ENCODE measurements at regions not wholly inside any gene's neighbourhood (a gene's known extent, or its start where the extent isn't known, plus 50 kb on each side); places are given as distances from the start of the nearest gene placed in this dataset.

GRCh38 chr15:37638116-37638515, 296.3 kb upstream of the TMCO5A start:
- Mint-ChIP-seq H3K27ac (ENCODE audit: unreplicated experiment) (no peak overlapping the region), H3K4me1 (ENCODE audit: low read depth) (no peaks in the 10 kb centered on the region), H3K4me3 (ENCODE audit: unreplicated experiment) (no peak overlapping the region), H3K36me3 (ENCODE audit: low read depth) (no peaks in the 10 kb centered on the region), H3K27me3 (ENCODE audit: low read depth) (peaks cover 28% of the 10 kb centered on the region), H3K9me3 (ENCODE audit: low read depth) (no peaks in the 10 kb centered on the region)
- TF ChIP-seq, protein P1, sequence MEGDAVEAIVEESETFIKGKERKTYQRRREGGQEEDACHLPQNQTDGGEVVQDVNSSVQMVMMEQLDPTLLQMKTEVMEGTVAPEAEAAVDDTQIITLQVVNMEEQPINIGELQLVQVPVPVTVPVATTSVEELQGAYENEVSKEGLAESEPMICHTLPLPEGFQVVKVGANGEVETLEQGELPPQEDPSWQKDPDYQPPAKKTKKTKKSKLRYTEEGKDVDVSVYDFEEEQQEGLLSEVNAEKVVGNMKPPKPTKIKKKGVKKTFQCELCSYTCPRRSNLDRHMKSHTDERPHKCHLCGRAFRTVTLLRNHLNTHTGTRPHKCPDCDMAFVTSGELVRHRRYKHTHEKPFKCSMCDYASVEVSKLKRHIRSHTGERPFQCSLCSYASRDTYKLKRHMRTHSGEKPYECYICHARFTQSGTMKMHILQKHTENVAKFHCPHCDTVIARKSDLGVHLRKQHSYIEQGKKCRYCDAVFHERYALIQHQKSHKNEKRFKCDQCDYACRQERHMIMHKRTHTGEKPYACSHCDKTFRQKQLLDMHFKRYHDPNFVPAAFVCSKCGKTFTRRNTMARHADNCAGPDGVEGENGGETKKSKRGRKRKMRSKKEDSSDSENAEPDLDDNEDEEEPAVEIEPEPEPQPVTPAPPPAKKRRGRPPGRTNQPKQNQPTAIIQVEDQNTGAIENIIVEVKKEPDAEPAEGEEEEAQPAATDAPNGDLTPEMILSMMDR (IDR thresholded peaks at IDR 0.05) = no peak
- no peak for DNase-seq (ENCODE audit: low spot score)

GRCh38 chr15:37638691-37639090, 295.7 kb upstream of the TMCO5A start:
- no peaks in the 10 kb centered on the region for H3K36me3 Mint-ChIP-seq (ENCODE audit: low read depth)
- H3K27me3 Mint-ChIP-seq (ENCODE audit: low read depth) = peaks cover 28% of the 10 kb centered on the region
- H3K27ac Mint-ChIP-seq (ENCODE audit: unreplicated experiment) = no peak overlapping the region
- no peak for DNase-seq (ENCODE audit: low spot score)
- no peak overlapping the region for H3K4me3 Mint-ChIP-seq (ENCODE audit: unreplicated experiment)
- TF ChIP-seq, protein P1 (IDR thresholded peaks at IDR 0.05) = no peak
- H3K9me3 Mint-ChIP-seq (ENCODE audit: low read depth) = no peaks in the 10 kb centered on the region
- H3K4me1 Mint-ChIP-seq (ENCODE audit: low read depth) = no peaks in the 10 kb centered on the region

DNA sequence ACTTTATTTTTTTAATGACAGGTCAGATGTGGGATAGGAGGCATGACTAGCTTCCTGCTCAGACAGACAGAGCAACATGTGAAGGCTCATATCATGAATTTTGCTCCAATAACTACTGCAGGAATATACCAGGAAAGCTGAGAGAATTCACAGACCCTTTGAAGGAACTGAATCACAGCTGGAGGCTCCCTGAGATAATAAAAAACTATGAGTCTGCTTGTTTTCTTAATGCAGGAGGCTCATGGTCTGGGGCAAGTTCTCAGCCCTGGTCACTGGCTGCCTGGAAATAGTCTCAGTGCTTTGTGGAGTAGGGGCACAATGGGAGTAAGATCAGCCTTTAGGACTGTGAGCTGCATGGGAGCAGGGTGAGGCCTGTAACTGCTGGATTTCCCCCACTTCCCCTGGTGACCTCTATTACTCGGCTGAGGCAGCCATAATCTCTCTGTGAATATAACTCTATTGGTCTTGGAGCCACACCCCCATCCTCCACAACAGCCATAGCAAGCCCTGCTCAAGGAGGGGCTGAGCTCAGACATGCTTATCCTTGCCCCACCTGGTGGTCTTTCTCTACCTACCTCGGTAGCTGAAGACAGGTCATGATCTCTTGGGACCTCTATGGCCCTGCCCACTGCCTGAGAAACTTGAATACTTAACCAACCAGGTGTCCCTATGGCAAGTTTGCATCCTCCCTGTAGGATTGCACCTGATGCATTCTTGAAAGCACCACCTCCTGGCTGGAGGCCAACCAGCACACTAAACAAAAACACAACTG, 281.6 kb upstream of the TMCO5A start:
- Mint-ChIP-seq H3K27me3 (ENCODE audit: low read depth) (no peaks in the 10 kb centered on the region), H3K36me3 (ENCODE audit: low read depth) (peaks cover 2% of the 10 kb centered on the region), H3K4me1 (ENCODE audit: low read depth) (no peaks in the 10 kb centered on the region), H3K9me3 (ENCODE audit: low read depth) (peaks cover 33% of the 10 kb centered on the region), H3K4me3 (ENCODE audit: unreplicated experiment) (no peak overlapping the region), H3K27ac (ENCODE audit: unreplicated experiment) (no peak overlapping the region)
- TF ChIP-seq, protein P1 (IDR thresholded peaks at IDR 0.05) = no peak
- DNase-seq (ENCODE audit: low spot score) = no peak

- Mint-ChIP-seq H3K27me3 (ENCODE audit: low read depth) (no peaks in the 10 kb centered on the region), H3K4me1 (ENCODE audit: low read depth) (no peaks in the 10 kb centered on the region), H3K9me3 (ENCODE audit: low read depth) (no peaks in the 10 kb centered on the region), H3K27ac (ENCODE audit: unreplicated experiment) (no peak overlapping the region), H3K4me3 (ENCODE audit: unreplicated experiment) (no peak overlapping the region), H3K36me3 (ENCODE audit: low read depth) (no peaks in the 10 kb centered on the region)
- DNase-seq (ENCODE audit: low spot score) = no peak
- TF ChIP-seq, protein P1 (IDR thresholded peaks at IDR 0.05) = no peak
Measured at GRCh38 chr15:37678124-37678523, 256.3 kb upstream of the TMCO5A start.

GRCh38 chr15:37679627-37680026, 254.8 kb upstream of the TMCO5A start:
- Mint-ChIP-seq H3K9me3 (ENCODE audit: low read depth) (no peaks in the 10 kb centered on the region), H3K36me3 (ENCODE audit: low read depth) (no peaks in the 10 kb centered on the region), H3K27me3 (ENCODE audit: low read depth) (peaks cover 5% of the 10 kb centered on the region), H3K4me3 (ENCODE audit: unreplicated experiment) (no peak overlapping the region), H3K4me1 (ENCODE audit: low read depth) (no peaks in the 10 kb centered on the region), H3K27ac (ENCODE audit: unreplicated experiment) (no peak overlapping the region)
- DNase-seq (ENCODE audit: low spot score) = no peak
- TF ChIP-seq, protein P1 (IDR thresholded peaks at IDR 0.05) = no peak

All from chondrocyte (in vitro differentiated cells).